Brain microvascular endothelial cell (primary cell): ENCODE measurements at regions not wholly inside any gene's neighbourhood (a gene's known extent, or its start where the extent isn't known, plus 50 kb on each side); places are given as distances from the start of the nearest gene placed in this dataset.
"Not testable (repeated sequence)": the region's sequence is repeated elsewhere in the genome, so short reads cannot be mapped to it uniquely, and the experiment has no call there.

ENCODE experiments used
- DNase-seq: peaks from one replicate; pipeline ENCODE4 v3.0.0-alpha.2; 2020
- H3K27ac ChIP-seq: fragments of 250-450 bp; sonication (Bioruptor Pico); 2 replicates; pipeline ENCODE4 v1.5.1; 2020; ENCODE audit warnings: mild to moderate bottlenecking, moderate library complexity
- H3K27me3 ChIP-seq: fragments of 250-450 bp; sonication (Bioruptor Pico); replicated peaks from 2 replicates; pipeline ENCODE4 v1.5.1; 2020; ENCODE audit warnings: mild to moderate bottlenecking
- H3K36me3 ChIP-seq: fragments of 250-450 bp; sonication (Bioruptor Pico); replicated peaks from 2 replicates; pipeline ENCODE4 v1.5.1; 2020; ENCODE audit warnings: mild to moderate bottlenecking
- H3K4me3 ChIP-seq: 2 replicates; pipeline ENCODE4 v1.5.1; 2011; ENCODE audit warnings: low read depth, mild to moderate bottlenecking, control low read depth, low read length, moderate library complexity
- in situ Hi-C: cut with HindIII; loops from 2 replicates; pipeline ENCODE4 v1.10.0; 2017; ENCODE audit warnings: low sequenced_read_pairs, low pct_ligation_motif_present
- TF ChIP-seq, protein P1 (sequence below): IDR thresholded peaks from 2 replicates; pipeline ENCODE4 v1.5.1; 2011; ENCODE audit warnings: low read depth, mild to moderate bottlenecking, moderate library complexity, low read length, control low read depth, inconsistent platforms; ENCODE audit errors: missing control alignments

DNA sequence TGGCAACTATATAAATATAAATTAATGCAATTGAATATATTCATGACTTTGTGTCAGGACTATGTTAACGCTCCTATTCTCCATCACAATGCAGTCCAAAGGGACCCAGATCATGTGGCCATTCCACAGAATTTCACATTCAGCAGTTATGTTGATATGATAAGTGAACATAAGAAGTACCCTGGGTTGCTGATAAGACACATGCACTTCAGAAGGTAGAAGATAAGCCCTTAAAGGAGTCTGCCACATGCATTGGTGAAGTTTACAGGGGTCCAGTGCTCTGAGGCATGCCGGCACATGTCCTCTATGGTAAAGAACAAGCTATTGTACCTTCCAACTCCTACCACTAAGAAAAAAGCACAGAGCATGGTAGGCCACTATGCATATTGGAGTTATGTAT is 76.4 kb downstream of the PHAX start:
- H3K27ac ChIP-seq, result no peak overlapping the region
- TF ChIP-seq, protein P1, sequence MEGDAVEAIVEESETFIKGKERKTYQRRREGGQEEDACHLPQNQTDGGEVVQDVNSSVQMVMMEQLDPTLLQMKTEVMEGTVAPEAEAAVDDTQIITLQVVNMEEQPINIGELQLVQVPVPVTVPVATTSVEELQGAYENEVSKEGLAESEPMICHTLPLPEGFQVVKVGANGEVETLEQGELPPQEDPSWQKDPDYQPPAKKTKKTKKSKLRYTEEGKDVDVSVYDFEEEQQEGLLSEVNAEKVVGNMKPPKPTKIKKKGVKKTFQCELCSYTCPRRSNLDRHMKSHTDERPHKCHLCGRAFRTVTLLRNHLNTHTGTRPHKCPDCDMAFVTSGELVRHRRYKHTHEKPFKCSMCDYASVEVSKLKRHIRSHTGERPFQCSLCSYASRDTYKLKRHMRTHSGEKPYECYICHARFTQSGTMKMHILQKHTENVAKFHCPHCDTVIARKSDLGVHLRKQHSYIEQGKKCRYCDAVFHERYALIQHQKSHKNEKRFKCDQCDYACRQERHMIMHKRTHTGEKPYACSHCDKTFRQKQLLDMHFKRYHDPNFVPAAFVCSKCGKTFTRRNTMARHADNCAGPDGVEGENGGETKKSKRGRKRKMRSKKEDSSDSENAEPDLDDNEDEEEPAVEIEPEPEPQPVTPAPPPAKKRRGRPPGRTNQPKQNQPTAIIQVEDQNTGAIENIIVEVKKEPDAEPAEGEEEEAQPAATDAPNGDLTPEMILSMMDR, result no peak
- in situ Hi-C loops, result no loop called here
- no peaks in the 10 kb centered on the region for H3K36me3 ChIP-seq
- H3K4me3 ChIP-seq, result no peak overlapping the region
- no peak for DNase-seq
- H3K27me3 ChIP-seq, result no peaks in the 10 kb centered on the region

DNA sequence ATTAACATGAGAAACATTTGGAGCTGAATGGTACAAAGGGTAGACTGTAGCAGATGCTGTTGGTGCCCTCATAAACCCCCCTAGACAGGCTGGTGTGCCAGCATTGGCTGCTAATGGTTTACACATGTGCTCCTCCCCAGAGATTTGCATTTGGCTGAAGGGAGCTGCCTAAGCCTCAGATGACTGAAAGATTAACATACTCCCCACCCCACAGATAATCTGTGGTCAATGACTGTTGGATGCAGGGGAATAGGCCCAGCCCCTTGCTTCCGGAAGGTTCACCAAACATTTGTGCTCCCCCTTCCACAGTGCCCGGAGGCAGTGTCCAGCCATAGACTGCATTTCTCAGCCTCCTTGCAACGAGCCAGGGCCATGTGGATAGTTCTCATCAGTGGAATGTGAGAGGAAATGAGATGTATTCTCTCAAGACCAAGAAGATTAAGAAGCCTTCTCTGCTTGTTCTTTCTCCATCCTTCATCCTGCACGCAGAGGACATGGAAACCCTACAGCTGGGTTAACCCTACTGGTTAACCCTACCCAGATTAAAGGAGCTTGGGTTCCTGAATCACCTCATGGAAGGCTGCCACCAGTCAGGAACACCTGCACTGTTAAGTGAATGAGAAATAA is 79.6 kb downstream of the PHAX start:
- Histone ChIP-seq H3K36me3 (no peaks in the 10 kb centered on the region), H3K27ac (no peak overlapping the region), H3K4me3 (no peak overlapping the region), H3K27me3 (no peaks in the 10 kb centered on the region)
- in situ Hi-C loops, result no loop called here
- TF ChIP-seq, protein P1, result no peak
- peak; percentile 32 for DNase-seq

DNA sequence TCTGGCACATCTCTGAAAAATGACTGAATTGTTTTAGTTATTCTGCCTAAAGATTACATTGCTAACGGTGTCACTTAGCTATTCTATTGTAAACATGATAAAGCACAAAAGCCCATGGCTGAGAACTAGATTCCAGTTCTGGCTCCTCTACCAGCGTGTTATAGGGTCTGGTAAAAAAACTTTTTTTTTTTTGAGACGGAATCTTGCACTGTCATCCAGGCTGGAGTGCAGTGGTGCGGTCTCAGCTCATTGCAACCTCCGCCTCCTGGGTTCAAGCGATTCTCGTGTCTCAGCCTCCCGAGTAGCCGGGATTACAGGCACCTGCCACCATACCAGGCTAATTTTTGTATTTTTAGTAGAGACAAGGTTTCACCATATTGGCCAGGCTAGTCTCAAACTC is 80.6 kb downstream of the PHAX start:
- H3K27ac ChIP-seq, H3K36me3 ChIP-seq, H3K4me3 ChIP-seq, H3K27me3 ChIP-seq, DNase-seq, in situ Hi-C loops: not testable (repeated sequence)

DNA sequence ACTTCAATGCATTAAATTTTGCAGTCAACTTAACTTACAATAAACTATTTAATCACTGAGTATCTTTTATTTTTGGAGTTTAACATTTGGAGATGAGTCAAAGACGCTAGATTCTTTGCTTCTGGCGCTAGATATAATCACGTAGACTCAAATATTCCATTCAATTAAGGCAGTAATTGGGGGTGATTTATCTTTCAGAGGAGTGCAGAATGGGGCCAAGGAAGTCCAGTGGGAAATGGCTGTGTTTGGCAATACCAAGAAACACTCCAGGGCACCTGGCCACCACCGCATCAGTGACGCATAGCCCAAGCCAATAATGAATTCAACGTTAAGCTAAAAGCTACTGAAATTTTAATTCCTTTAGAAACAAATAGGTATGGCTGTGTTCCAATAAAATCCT is 81.2 kb downstream of the PHAX start:
- H3K4me3 ChIP-seq, result no peak overlapping the region
- no peaks in the 10 kb centered on the region for H3K27me3 ChIP-seq
- H3K36me3 ChIP-seq, result no peaks in the 10 kb centered on the region
- in situ Hi-C loops, result no loop called here
- TF ChIP-seq, protein P1, result no peak
- no peak overlapping the region for H3K27ac ChIP-seq
- no peak for DNase-seq

DNA sequence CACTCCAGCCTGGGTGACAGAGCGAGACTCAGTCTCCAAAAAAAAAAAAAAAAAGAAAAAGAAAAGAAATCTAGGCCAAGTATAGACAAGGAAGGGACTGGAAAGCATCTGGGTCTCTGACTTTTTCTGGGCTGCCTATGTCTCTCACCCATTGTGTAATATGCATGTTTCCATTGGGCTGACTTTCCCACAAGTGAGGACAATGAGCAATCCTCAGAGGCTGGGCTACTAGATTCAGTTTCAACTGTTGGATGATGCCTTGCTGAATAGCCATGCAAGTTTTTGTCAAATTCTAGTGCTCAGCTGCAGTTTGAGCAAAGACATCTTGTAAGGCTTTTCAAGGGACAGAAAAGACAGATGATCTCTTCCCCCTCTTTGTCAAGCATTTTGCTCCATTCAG is 82.1 kb downstream of the PHAX start:
- Histone ChIP-seq H3K27me3 (no peaks in the 10 kb centered on the region), H3K27ac (no peak overlapping the region), H3K4me3 (no peak overlapping the region), H3K36me3 (no peaks in the 10 kb centered on the region)
- in situ Hi-C loops, result no loop called here
- TF ChIP-seq, protein P1, result no peak
- DNase-seq, result no peak

DNA sequence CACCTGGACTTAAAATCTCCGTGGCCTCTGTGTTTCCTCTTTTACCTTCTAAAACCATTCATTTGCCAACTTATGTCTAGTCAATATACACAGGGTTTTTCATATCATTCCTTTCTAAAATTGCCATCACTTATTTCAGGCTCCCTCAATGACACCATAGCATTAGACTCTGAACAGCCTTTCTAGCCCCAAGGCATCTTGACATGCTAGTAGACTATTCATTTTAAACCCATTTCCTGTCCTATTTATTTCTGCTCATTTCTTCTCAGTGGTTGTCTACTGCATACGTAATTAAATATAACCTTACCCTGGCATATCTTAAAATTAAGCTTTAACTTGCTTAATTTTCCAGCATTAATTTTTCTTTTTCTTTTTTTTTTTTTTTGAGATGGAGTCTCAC is 83.2 kb downstream of the PHAX start:
- H3K4me3 ChIP-seq, result no peak overlapping the region
- no peak for DNase-seq
- no peaks in the 10 kb centered on the region for H3K36me3 ChIP-seq
- TF ChIP-seq, protein P1, result no peak
- no peak overlapping the region for H3K27ac ChIP-seq
- in situ Hi-C loops, result no loop called here
- H3K27me3 ChIP-seq, result no peaks in the 10 kb centered on the region

DNA sequence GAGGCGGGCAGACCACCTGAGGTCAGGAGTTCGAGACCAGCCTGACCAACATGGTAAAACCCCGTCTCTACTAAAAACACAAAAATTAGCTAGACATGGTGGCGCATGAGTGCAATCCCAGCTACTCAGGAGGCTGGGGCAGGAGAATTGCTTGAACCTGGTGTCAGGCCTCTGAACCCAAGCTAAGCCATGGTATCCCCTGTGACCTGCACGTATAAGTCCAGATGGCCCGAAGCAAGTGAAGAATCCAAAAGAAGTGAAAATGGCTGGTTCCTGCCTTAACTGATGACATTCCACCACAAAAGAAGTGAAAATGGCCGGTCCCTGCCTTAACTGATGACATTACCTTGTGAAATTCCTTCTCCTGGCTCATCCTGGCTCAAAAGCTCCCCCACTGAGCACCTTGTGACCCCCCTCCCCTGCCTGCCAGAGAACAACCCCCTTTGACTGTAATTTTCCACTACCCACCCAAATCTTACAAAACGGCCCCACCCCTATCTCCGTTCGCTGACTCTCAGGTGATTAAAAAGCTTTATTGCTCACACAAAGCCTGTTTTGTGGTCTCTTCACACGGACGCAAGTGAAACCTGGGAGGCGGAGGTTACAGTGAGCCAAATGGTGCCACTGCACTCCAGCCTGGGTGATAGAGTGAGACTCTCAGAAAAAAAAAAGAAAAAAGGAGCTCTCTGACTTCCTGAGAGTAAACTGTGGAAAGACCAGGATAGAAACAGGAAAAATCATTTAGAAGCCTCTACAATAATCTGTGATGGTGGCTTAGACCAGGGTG is 84.1 kb downstream of the PHAX start:
- H3K4me3 ChIP-seq, H3K36me3 ChIP-seq, H3K27ac ChIP-seq, H3K27me3 ChIP-seq, in situ Hi-C loops, DNase-seq: not testable (repeated sequence)
